Activated naive CD4-positive, alpha-beta T cell (primary cell): ENCODE measurements at regions not wholly inside any gene's neighbourhood (a gene's known extent, or its start where the extent isn't known, plus 50 kb on each side); places are given as distances from the start of the nearest gene placed in this dataset.

ENCODE experiments used
- DNase-seq, 4 experiments: peaks; one replicate each; lab custom pipeline; 2025; lab: John Stamatoyannopoulos, UW

- DNase-seq: no peak
Measured at GRCh38 chr5:117943541-117943940, 1044.8 kb downstream of the DTWD2 start.

GRCh38 chr5:117942861-117943519 is 1045.4 kb downstream of the DTWD2 start:
- no peak for DNase-seq

DNA sequence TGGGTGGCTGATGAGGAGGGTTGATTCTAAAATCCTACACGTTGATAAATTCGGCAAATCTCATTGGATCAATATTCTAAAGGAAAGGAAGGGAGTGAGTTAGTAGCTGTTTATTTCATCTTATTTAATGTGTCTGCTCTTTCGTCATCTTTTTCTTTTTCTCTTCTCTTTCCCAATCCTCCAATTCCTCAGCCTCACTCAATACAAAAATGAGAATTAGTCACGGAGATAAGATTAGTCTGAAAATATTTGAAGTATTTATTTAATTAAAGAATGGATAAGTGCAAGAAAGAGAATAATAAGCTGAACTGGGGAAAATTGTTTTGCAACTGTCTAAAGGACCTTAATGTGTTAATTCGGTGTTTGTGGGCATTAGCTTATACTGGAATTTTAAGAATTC is 1095.1 kb downstream of the DTWD2 start:
- DNase-seq: no peak

GRCh38 chr5:117892360-117892759 is 1096.0 kb downstream of the DTWD2 start:
- DNase-seq: no peak

DNA sequence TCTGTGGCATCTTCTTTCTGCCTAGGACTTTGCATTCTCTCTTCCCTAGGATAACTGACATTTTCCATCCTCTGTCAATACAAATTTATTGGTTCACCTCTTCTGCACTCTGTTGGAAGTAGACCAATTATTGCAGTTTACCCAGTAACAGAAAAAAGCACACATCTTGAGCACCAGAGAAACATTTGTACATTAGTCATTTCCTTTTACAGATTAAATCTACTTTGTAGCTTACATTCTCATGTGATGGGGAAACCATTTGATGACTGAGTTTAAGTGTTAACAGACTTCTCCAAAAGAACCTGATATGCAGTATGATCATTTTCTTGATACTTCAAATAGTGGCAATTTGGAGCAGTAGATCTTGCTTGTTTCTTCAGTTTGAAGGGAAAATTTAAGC is 1098.8 kb downstream of the DTWD2 start:
- no peak for DNase-seq

DNA sequence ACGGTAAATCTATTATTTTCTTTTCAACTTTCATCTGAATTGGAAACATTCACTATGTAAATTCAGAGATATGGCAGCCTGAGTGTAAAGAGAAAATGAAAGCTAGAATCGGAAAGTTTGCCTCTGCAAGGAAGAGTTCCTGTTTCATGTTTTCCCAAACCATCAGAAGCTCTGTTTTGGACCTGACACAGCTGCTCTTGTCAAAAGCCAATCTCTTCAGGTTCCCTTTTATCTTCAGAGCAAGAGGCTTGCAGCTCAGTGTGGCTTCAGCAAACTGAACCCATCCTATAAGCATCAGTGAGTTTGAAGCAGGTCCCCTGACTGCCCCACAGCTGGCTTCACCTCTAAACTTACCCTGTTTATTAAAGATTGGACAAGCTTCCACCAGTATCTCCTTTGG is 1099.7 kb downstream of the DTWD2 start:
- no peak for DNase-seq

GRCh38 chr5:117881426-117882230 is 1106.7 kb downstream of the DTWD2 start:
- DNase-seq: no peak

DNA sequence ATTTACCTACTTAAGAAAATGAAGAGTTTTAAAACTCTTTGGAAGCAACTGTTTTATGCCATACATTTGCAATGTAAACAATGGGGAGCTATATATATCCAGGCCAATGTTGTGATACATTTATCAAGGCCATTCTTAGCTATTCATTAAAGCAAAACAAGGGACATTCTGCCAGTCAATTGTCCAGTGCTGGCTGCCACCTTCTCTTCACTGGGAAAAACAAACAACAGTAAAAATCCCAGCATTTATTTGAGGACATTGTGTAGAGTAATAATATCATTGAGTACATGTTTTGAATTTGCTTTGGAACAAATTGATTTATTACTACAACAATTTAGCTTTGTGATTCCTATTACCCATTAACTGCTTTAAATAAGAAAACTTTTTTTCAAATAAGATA is 1107.4 kb downstream of the DTWD2 start:
- DNase-seq: no peak

- no peak for DNase-seq
Measured at GRCh38 chr5:117877731-117878130, 1110.6 kb downstream of the DTWD2 start.

GRCh38 chr5:117872798-117873368 is 1115.5 kb downstream of the DTWD2 start:
- DNase-seq: no peak

DNA sequence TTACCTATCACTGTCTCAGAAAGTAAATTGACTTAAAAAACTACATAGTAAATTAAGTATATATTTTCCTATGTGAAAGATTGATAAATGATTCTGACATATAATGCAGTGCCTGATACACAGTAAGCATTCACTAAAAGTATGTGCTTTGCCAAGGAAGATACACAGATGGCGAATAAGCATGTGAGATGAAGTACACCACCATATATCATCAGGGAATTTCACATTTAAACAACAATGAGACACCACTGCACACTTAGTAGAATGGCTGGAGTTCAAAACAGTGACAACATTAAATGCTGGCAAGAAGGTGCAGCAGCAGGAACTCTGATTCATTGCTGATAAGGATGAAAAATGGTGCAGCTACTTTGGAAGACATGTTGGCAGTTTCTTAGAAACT is 1118.8 kb downstream of the DTWD2 start:
- no peak for DNase-seq

DNA sequence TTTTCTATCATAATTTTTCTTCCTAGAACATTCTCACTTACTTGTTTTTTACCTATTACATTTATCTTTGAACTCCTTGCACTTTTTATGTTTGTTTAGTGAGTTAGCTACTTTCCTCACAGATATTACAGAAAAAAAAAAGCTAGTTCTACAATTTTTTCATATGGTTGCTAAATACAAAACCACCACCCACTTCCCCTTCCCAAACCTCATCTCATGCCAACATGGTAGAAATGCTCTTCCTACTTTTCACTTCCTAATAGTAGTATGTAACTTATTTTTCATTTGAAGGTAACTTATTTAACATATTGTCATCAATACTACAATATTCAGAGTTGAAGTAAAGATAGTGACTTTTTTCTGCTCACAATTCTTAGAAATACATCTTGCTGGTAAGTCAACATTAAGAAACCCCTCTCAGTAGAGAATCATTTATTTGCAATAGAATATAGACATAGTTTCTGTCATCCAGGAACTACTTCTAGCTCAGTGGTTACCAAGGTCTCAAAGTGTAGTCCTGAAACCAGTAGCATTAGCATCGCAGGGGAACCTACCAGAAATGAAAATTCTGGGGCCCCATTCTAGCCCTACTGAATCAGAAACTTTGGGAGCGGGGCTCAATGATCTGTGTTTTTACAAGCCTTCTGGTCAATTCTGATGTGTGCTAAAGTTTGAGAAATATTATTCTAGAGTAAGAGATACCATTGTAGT is 1124.6 kb downstream of the DTWD2 start:
- no peak for DNase-seq

DNA sequence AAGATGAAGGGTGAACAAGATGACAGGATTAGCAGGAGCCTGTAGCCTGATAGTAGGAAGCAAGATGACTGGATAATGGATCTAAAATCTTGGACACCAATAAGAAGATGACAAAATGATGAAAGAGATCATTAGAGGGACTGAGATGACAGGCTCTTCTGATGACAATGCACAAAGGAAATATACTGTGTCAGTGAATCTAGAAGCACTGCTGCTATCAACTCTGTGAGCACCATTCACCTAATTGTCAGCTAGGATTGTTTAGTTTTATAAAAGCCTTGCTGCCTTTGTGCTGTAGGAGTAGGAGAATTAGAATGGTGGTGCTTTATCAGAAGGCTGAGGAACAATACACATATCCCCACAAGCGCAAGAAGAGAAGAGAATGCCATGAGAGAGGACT is 1127.8 kb downstream of the DTWD2 start:
- DNase-seq: no peak

- no peak for DNase-seq
Measured at GRCh38 chr5:117859176-117859575, 1129.2 kb downstream of the DTWD2 start.

- DNase-seq: no peak
Measured at GRCh38 chr5:117856713-117857112, 1131.6 kb downstream of the DTWD2 start.

GRCh38 chr5:117837786-117838185 is 1150.6 kb downstream of the DTWD2 start:
- no peak for DNase-seq

GRCh38 chr5:117833691-117834090 is 1154.7 kb downstream of the DTWD2 start:
- DNase-seq: no peak

DNA sequence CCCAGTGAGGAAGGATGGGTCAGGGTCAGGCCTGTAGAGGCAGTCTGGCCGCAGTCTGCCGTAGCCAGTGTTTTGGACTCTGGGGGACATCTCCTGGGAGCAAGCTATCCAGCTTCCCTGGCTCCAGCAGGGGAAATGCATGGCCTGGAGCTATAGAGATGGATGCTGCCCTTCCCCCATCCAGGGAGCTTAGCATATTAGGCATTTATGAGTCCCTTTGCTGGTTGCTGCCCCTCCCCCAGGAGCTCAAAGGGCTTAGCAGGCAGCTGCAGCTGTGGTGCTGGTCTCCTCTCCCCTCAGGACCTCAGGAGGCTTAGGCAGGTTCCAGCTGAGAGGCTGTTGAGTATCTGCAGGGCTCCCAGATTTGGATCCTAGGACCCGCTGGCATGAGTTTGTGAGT is 1158.7 kb downstream of the DTWD2 start:
- no peak for DNase-seq

DNA sequence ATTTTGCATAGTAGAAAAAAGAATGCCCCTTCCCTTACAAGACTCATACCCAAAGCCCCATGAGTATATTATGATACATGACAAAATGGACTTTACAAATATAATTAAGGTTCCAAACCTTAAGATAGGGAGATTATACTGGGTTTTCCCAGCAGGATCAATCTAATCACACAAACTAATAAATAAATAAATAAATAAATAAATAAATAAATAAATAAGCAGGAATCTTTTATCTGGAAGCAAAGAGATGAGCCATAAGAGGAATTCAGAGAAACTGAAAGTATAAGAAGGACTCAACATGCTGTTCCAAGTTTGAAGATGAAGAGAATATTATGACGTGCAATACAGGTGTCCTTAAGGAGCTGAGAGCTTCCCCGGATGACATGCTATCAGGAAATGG is 1174.5 kb downstream of the DTWD2 start:
- DNase-seq: no peak

- DNase-seq: no peak
Measured at GRCh38 chr5:117812861-117813260, 1175.5 kb downstream of the DTWD2 start.

DNA sequence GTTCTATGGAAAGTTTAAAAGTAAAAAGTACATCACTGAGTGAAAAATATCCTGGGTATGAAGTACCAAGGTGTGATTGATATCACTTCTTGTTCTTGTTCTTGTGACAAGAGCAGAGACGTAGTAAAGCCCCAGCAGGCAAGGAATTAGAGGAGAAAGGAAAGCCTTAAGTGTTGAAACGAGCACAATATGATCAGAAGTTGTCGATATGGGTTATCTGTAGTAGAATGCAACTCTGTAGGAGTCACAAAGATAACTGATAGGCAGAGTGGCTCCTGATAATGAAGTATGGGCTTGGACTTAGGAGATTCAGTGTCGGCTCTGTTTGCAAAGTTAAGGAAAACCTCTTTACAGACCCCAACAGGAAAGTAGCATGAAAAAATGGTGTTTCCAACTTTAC is 1179.1 kb downstream of the DTWD2 start:
- DNase-seq: no peak

- no peak for DNase-seq
Measured at GRCh38 chr5:117805058-117805457, 1183.3 kb downstream of the DTWD2 start.

DNA sequence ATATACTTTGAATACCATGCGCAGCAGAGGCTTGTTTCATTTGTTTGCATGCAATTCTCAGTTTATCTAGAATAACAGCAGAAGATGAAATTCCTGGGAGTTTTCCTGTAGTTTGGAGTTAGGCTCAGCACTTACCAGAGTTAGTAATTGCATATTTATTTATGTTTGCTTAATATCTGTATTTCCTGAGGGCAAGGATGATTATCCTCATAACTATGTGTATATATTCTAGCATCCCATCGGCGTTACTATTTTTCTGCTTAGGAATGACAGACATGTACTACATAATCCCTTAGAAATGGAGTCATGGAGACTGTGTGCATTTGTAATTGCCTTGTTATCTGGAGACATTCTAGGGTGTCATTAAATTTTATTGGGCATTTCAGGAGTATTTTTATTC is 1184.8 kb downstream of the DTWD2 start:
- DNase-seq: no peak
